Spleen (tissue), 11 donors: ENCODE measurements at regions not wholly inside any gene's neighbourhood (a gene's known extent, or its start where the extent isn't known, plus 50 kb on each side); places are given as distances from the start of the nearest gene placed in this dataset.
A peak's percentile ranks its signal among the peaks of the same experiment; 100 is the strongest.

Source experiments
- DNase-seq: peaks from one replicate; pipeline ENCODE4 v3.0.0-alpha.2; 2020
- H3K27ac ChIP-seq, 8 donors: fragments of 200-600 bp; sonication (generic) in 7 of 8; 1 replicate in 4 of 8; 2 replicates in 4 of 8; pipeline versions ENCODE4 v1.5.0 to v1.8.0; 2016 to 2021; ENCODE audit warnings: inconsistent platforms in 4 of 8, mild to moderate bottlenecking in 4 of 8, moderate library complexity in 1 of 8
- H3K27me3 ChIP-seq, 7 donors: fragments of 200-600 bp; sonication (generic) in 6 of 7; replicated peaks in 1 of 7; 1 replicate in 4 of 7; 2 replicates in 3 of 7; pipeline versions ENCODE4 v1.5.0 to v1.8.0; 2016 to 2021; ENCODE audit warnings: inconsistent platforms in 3 of 7, mild to moderate bottlenecking in 1 of 7
- H3K36me3 ChIP-seq, 6 donors: fragments of 200-600 bp; sonication (generic) in 5 of 6; 1 replicate in 4 of 6; 2 replicates in 2 of 6; pipeline versions ENCODE4 v1.5.0 to v1.8.0; 2016 to 2021; ENCODE audit warnings: inconsistent platforms in 2 of 6
- H3K4me1 ChIP-seq, 6 donors: fragments of 200-600 bp; sonication (generic) in 5 of 6; 1 replicate in 3 of 6; 2 replicates in 3 of 6; pipeline versions ENCODE4 v1.5.0 to v1.8.0; 2016 to 2021; ENCODE audit warnings: inconsistent platforms in 3 of 6
- H3K4me3 ChIP-seq, 8 donors: fragments of 200-600 bp; sonication (generic) in 7 of 8; 1 replicate in 4 of 8; 2 replicates in 4 of 8; pipeline versions ENCODE4 v1.5.0 to v1.8.0; 2016 to 2021; ENCODE audit warnings: inconsistent platforms in 4 of 8, mild to moderate bottlenecking in 4 of 8, moderate library complexity in 2 of 8
- H3K9me3 ChIP-seq, 8 donors: fragments of 200-600 bp; sonication (generic) in 7 of 8; 1 replicate in 4 of 8; 2 replicates in 4 of 8; pipeline versions ENCODE4 v1.5.0 to v1.8.0; 2016 to 2021; ENCODE audit warnings: inconsistent platforms in 4 of 8
- CTCF ChIP-seq, 11 experiments: fragments of 200-600 bp in 7 of 11; fragments of 450-650 bp in 4 of 11; sonication (generic) in 4 of 11; IDR thresholded peaks in 8 of 11; conservative IDR thresholded peaks in 3 of 11; 1 replicate in 7 of 11; 2 replicates in 4 of 11; pipeline versions ENCODE4 v1.4.0 to v1.8.0; 2016 to 2021; ENCODE audit warnings: antibody characterized with exemption in 11 of 11, inconsistent platforms in 4 of 11, mild to moderate bottlenecking in 1 of 11
- POLR2A ChIP-seq, 3 donors: fragments of 450-650 bp; IDR thresholded peaks; one replicate each; pipeline ENCODE4 v1.5.1; 2017; ENCODE audit warnings: antibody characterized with exemption in 3 of 3, mild to moderate bottlenecking in 1 of 3
- POLR2AphosphoS5 ChIP-seq, 3 donors: sonication (generic); formaldehyde crosslinking; IDR thresholded peaks; one replicate each; pipeline ENCODE4 v1.5.1; 2017; ENCODE audit warnings: antibody characterized with exemption in 3 of 3
- WGBS, 5 donors: extraction: QIAGEN DNeasy Blood & Tissue Kit in 3 of 5; methylation state at CpG; one replicate each; pipeline versions ENCODE4 v1.1.5 to v1.1.7; 2013 to 2018; 5-methylcytosine and 5-hydroxymethylcytosine counted together
- intact Hi-C: fragments of 100-400 bp; cut with DNase I; formaldehyde crosslinking; loops from one replicate; pipeline ENCODE4 v1.15.0; 2023; ENCODE audit warnings: low total_unique reads
- donor health status: healthy with polysubstance abuse.
- donor health status: DM: no; HTN: no; CAD: no; lungs with moderate emphysema.
- donor health status: DM: no; HTN: no; CAD: no.
- donor health status: Bipolar disorder and iron deficiency.
- donor health status: healthy.
- donor health status: DM: no; HTN: no; CAD: no.
- donor health status: DM: yes; HTN: yes; CAD: no.

- Histone ChIP-seq H3K4me3 (no peak overlapping the region), H3K4me1 (peaks cover 0 to 44% (median 19%) of the 10 kb centered on the region in 6 donors), H3K9me3 (no peaks in the 10 kb centered on the region), H3K36me3 (no peaks in the 10 kb centered on the region), H3K27me3 (no peaks in the 10 kb centered on the region), H3K27ac (no peak overlapping the region)
- peak; percentile 54 for DNase-seq
- intact Hi-C loops: no loop called here
- WGBS, 5 donors: 58 to 62% (median 61%) methylated on average over 32 of the region's 32 CpGs
- no peak for TF ChIP-seq CTCF (IDR thresholded peaks at IDR 0.05 in 8 of 11, conservative IDR thresholded peaks at IDR 0.05 in 3 of 11)
- peak; percentile 57 to 74 (median 63) for TF ChIP-seq POLR2AphosphoS5 (IDR thresholded peaks at IDR 0.05)
- no peak for TF ChIP-seq POLR2A (IDR thresholded peaks at IDR 0.05)
These were observed 76.0 kb downstream of the METRNL start for GRCh38 chr17:83155128-83156121.

GRCh38 chr17:83156408-83156807, 77.0 kb downstream of the METRNL start:
- WGBS, 5 donors: 91 to 93% (median 93%) methylated on average over 11 of the region's 11 CpGs
- Histone ChIP-seq H3K27ac (no peak overlapping the region), H3K9me3 (no peaks in the 10 kb centered on the region), H3K36me3 (no peaks in the 10 kb centered on the region), H3K27me3 (no peaks in the 10 kb centered on the region), H3K4me1 (peaks cover 0 to 41% (median 19%) of the 10 kb centered on the region in 6 donors), H3K4me3 (no peak overlapping the region)
- TF ChIP-seq POLR2A (IDR thresholded peaks at IDR 0.05): no peak
- no peak for TF ChIP-seq POLR2AphosphoS5 (IDR thresholded peaks at IDR 0.05)
- TF ChIP-seq CTCF (IDR thresholded peaks at IDR 0.05 in 8 of 11, conservative IDR thresholded peaks at IDR 0.05 in 3 of 11): no peak
- DNase-seq: peak; percentile 25
- intact Hi-C loops: no loop called here

- intact Hi-C loops: no loop called here
- DNase-seq: no peak
- peaks cover 0 to 4% (median 0%) of the 10 kb centered on the region in 7 donors for H3K27me3 ChIP-seq
- H3K36me3 ChIP-seq: no peaks in the 10 kb centered on the region
- peaks cover 0 to 11% (median 1%) of the 10 kb centered on the region in 6 donors for H3K4me1 ChIP-seq
- H3K4me3 ChIP-seq: no peak overlapping the region
- H3K27ac ChIP-seq: no peak overlapping the region
- WGBS, 5 donors: 90 to 96% (median 92%) methylated on average over 19 of the region's 19 CpGs
- TF ChIP-seq CTCF (IDR thresholded peaks at IDR 0.05 in 8 of 11, conservative IDR thresholded peaks at IDR 0.05 in 3 of 11) (no peak), POLR2AphosphoS5 (IDR thresholded peaks at IDR 0.05) (no peak), POLR2A (IDR thresholded peaks at IDR 0.05) (no peak)
- H3K9me3 ChIP-seq: no peaks in the 10 kb centered on the region
These were observed 80.0 kb downstream of the METRNL start for GRCh38 chr17:83159204-83160049.
